CD14-positive monocyte (primary cell): ENCODE measurements at regions not wholly inside any gene's neighbourhood (a gene's known extent, or its start where the extent isn't known, plus 50 kb on each side); places are given as distances from the start of the nearest gene placed in this dataset.

Source experiments
- DNase-seq, 3 donors: peaks; one replicate each; pipeline ENCODE4 v3.0.0-alpha.2; 2011 to 2022
- H2AFZ ChIP-seq: 2 replicates; pipeline ENCODE4 v1.6.0; 2012; ENCODE audit warnings: mild to moderate bottlenecking, low read depth, low read length, inconsistent platforms; ENCODE audit not compliant: insufficient read depth, poor library complexity, severe bottlenecking
- H3K27ac ChIP-seq, 2 donors: 1 replicate in 1 of 2; 2 replicates in 1 of 2; pipeline ENCODE4 v1.5.1; 2012 to 2013; ENCODE audit warnings: low read length in 2 of 2, control low read depth in 1 of 2, inconsistent platforms in 1 of 2, low read depth in 1 of 2, mild to moderate bottlenecking in 1 of 2
- H3K27me3 ChIP-seq, 2 donors: one replicate each; pipeline versions ENCODE4 v1.6.0 to v1.6.1; 2011 to 2013; ENCODE audit warnings: low read length in 2 of 2; ENCODE audit not compliant: control insufficient read depth in 2 of 2, insufficient read depth in 2 of 2
- H3K36me3 ChIP-seq, 2 donors: replicated peaks in 1 of 2; 1 replicate in 1 of 2; 2 replicates in 1 of 2; pipeline versions ENCODE4 v1.5.1 to v1.6.1; 2012 to 2013; ENCODE audit warnings: low read length in 2 of 2, control low read depth in 1 of 2, inconsistent platforms in 1 of 2, mild to moderate bottlenecking in 1 of 2; ENCODE audit not compliant: insufficient read depth in 2 of 2, control insufficient read depth in 1 of 2
- H3K4me1 ChIP-seq, 2 donors: 1 replicate in 1 of 2; 2 replicates in 1 of 2; pipeline versions ENCODE4 v1.5.1 to v1.6.1; 2012 to 2013; ENCODE audit warnings: low read length in 2 of 2, control low read depth in 1 of 2, inconsistent platforms in 1 of 2, mild to moderate bottlenecking in 1 of 2, moderate library complexity in 1 of 2; ENCODE audit not compliant: insufficient read depth in 2 of 2, control insufficient read depth in 1 of 2
- H3K4me2 ChIP-seq: replicated peaks from 2 replicates; pipeline ENCODE3; 2012; ENCODE audit warnings: low read length, moderate library complexity, mild to moderate bottlenecking; ENCODE audit not compliant: poor library complexity, severe bottlenecking; ENCODE audit errors: extremely low read depth
- H3K4me3 ChIP-seq, 3 experiments: fragments of 200-600 bp in 1 of 3; sonication (generic) in 1 of 3; replicated peaks in 1 of 3; 1 replicate in 2 of 3; 2 replicates in 1 of 3; pipeline ENCODE4 v1.5.1; 2011 to 2013; ENCODE audit warnings: low read length in 3 of 3, mild to moderate bottlenecking in 3 of 3, control low read depth in 2 of 3, low read depth in 2 of 3, inconsistent platforms in 1 of 3, moderate library complexity in 1 of 3
- H3K79me2 ChIP-seq: 2 replicates; pipeline ENCODE4 v1.6.0; 2012; ENCODE audit warnings: mild to moderate bottlenecking, control low read depth, inconsistent platforms, low read length, moderate library complexity; ENCODE audit not compliant: insufficient read depth
- H3K9ac ChIP-seq: 2 replicates; pipeline ENCODE4 v1.6.0; 2017; ENCODE audit warnings: low read length, mild to moderate bottlenecking; ENCODE audit not compliant: insufficient read depth, poor library complexity, severe bottlenecking
- H3K9me3 ChIP-seq, 2 donors: replicated peaks in 1 of 2; 1 replicate in 1 of 2; 2 replicates in 1 of 2; pipeline versions ENCODE4 v1.5.1 to v1.6.1; 2012 to 2013; ENCODE audit warnings: low read length in 2 of 2, control low read depth in 1 of 2; ENCODE audit not compliant: control insufficient read depth in 1 of 2, insufficient read depth in 1 of 2
- H4K20me1 ChIP-seq: 2 replicates; pipeline ENCODE4 v1.6.0; 2012; ENCODE audit warnings: mild to moderate bottlenecking, low read length, control low read depth, moderate library complexity; ENCODE audit not compliant: insufficient read depth
- H3K27ac Mint-ChIP-seq, 7 donors: one replicate each; pipeline ENCODE4 v1.8.0; 2020; ENCODE audit warnings: mild to moderate bottlenecking in 7 of 7, mixed read lengths in 7 of 7, moderate library complexity in 6 of 7, inconsistent platforms in 2 of 7
- H3K27me3 Mint-ChIP-seq, 3 donors: one replicate each; pipeline ENCODE4 v1.8.0; 2021 to 2022; ENCODE audit warnings: low read depth in 3 of 3, mild to moderate bottlenecking in 3 of 3, mixed read lengths in 3 of 3, moderate library complexity in 3 of 3, inconsistent platforms in 1 of 3
- H3K36me3 Mint-ChIP-seq, 2 donors: one replicate each; pipeline ENCODE4 v1.8.0; 2020; ENCODE audit warnings: mixed read lengths in 2 of 2, inconsistent platforms in 1 of 2, mild to moderate bottlenecking in 1 of 2
- H3K4me1 Mint-ChIP-seq: one replicate; pipeline ENCODE4 v1.8.0; 2020; ENCODE audit warnings: mild to moderate bottlenecking, mixed read lengths
- H3K4me3 Mint-ChIP-seq, 2 donors: one replicate each; pipeline ENCODE4 v1.8.0; 2020; ENCODE audit warnings: mild to moderate bottlenecking in 2 of 2, mixed read lengths in 2 of 2, moderate library complexity in 1 of 2
- H3K9me3 Mint-ChIP-seq, 7 donors: one replicate each; pipeline ENCODE4 v1.8.0; 2020 to 2022; ENCODE audit warnings: mixed read lengths in 7 of 7, mild to moderate bottlenecking in 6 of 7, moderate library complexity in 6 of 7, inconsistent platforms in 2 of 7
- WGBS: methylation state at CpG from one replicate; pipeline ENCODE4 v1.1.5; 2013; ENCODE audit warnings: missing lambda C conversion rate; ENCODE audit not compliant: insufficient coverage; 5-methylcytosine and 5-hydroxymethylcytosine counted together
- intact Hi-C, 2 donors: fragments of 100-400 bp; cut with micrococcal nuclease; formaldehyde crosslinking; loops; one replicate each; pipeline versions ENCODE4 v1.15.0 to v1.15.1; 2023
- TF ChIP-seq, protein P1 (sequence below): fragments of 200-600 bp; IDR thresholded peaks from one replicate; pipeline ENCODE4 v1.8.0; 2022; ENCODE audit warnings: antibody characterized with exemption, mild to moderate bottlenecking

DNA sequence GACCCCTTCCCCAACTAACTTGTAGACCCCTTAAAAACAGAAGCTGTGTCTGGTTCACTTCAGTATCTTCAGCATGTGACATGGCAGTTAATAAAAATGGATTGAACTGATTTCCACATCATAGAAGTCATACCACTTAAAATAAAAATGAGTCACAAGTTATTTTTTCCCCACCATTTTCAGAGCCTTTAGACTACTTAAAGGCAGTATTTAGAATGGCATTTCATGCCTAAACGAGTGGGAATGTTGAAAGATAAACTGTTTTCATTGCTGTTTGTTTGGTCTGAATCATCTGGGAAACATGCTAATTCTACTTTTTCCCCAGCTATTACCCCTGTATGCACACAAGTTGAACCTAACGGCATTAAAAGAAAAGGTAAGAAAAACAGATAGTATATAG, 324.0 kb downstream of the RAB38 start:
- TF ChIP-seq, protein P1, sequence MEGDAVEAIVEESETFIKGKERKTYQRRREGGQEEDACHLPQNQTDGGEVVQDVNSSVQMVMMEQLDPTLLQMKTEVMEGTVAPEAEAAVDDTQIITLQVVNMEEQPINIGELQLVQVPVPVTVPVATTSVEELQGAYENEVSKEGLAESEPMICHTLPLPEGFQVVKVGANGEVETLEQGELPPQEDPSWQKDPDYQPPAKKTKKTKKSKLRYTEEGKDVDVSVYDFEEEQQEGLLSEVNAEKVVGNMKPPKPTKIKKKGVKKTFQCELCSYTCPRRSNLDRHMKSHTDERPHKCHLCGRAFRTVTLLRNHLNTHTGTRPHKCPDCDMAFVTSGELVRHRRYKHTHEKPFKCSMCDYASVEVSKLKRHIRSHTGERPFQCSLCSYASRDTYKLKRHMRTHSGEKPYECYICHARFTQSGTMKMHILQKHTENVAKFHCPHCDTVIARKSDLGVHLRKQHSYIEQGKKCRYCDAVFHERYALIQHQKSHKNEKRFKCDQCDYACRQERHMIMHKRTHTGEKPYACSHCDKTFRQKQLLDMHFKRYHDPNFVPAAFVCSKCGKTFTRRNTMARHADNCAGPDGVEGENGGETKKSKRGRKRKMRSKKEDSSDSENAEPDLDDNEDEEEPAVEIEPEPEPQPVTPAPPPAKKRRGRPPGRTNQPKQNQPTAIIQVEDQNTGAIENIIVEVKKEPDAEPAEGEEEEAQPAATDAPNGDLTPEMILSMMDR, result no peak
- Histone ChIP-seq H3K4me2 (no peak overlapping the region), H3K4me3 (no peak overlapping the region), H3K27me3 (no peaks in the 10 kb centered on the region), H3K4me1 (no peaks in the 10 kb centered on the region), H3K36me3 (no peaks in the 10 kb centered on the region), H4K20me1 (no peaks in the 10 kb centered on the region), H3K79me2 (no peaks in the 10 kb centered on the region), H3K27ac (no peak overlapping the region), H3K9ac (no peak overlapping the region), H3K9me3 (no peaks in the 10 kb centered on the region), H2AFZ (no peak overlapping the region)
- Mint-ChIP-seq H3K27ac (no peak overlapping the region), H3K36me3 (no peaks in the 10 kb centered on the region), H3K27me3 (no peaks in the 10 kb centered on the region), H3K4me3 (no peak overlapping the region), H3K9me3 (peaks cover 0 to 3% (median 2%) of the 10 kb centered on the region in 7 donors), H3K4me1 (no peaks in the 10 kb centered on the region)
- WGBS, result no CpG with 5 or more reads among the region's 2 CpGs
- DNase-seq, result no peak
- intact Hi-C loops, result no loop called here

DNA sequence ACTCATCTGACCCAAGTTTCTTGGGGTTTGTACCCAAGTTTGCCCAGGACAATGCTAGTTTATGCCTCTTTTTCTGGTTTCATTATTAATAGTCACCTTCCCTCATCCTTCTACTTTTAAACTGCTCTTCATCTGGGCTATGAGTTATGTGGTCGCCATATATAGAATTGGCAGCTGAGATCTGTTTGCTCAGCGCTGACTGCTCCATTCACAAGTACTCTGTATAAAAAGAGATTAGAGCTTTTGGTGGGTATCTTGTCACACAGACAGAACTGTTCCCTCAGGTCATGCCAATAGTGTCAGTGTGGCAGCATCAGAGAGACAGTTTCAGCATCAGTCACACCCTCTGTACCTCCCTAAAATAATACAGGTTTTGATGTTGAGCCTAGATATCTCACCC, 326.0 kb downstream of the RAB38 start:
- Histone ChIP-seq H3K27me3 (no peaks in the 10 kb centered on the region), H3K4me2 (no peak overlapping the region), H3K27ac (no peak overlapping the region), H3K9me3 (no peaks in the 10 kb centered on the region), H2AFZ (no peak overlapping the region), H3K4me3 (no peak overlapping the region), H3K9ac (no peak overlapping the region), H3K79me2 (no peaks in the 10 kb centered on the region), H3K4me1 (no peaks in the 10 kb centered on the region), H4K20me1 (no peaks in the 10 kb centered on the region), H3K36me3 (no peaks in the 10 kb centered on the region)
- H3K36me3 Mint-ChIP-seq, result no peaks in the 10 kb centered on the region
- intact Hi-C loops, result no loop called here
- no CpG with 5 or more reads among the region's 2 CpGs for WGBS
- H3K4me1 Mint-ChIP-seq, result no peaks in the 10 kb centered on the region
- H3K27ac Mint-ChIP-seq, result no peak overlapping the region
- H3K27me3 Mint-ChIP-seq, result no peaks in the 10 kb centered on the region
- TF ChIP-seq, protein P1, result no peak
- no peak overlapping the region for H3K4me3 Mint-ChIP-seq
- DNase-seq, result no peak
- H3K9me3 Mint-ChIP-seq, result peaks cover 0 to 3% (median 2%) of the 10 kb centered on the region in 7 donors
